Neutrophil (primary cell): ENCODE measurements at regions not wholly inside any gene's neighbourhood (a gene's known extent, or its start where the extent isn't known, plus 50 kb on each side); places are given as distances from the start of the nearest gene placed in this dataset.

ENCODE experiments used
- H3K27ac ChIP-seq: fragments of 200-600 bp; sonication (generic); 2 replicates; pipeline ENCODE4 v1.5.1; 2016; ENCODE audit warnings: mild to moderate bottlenecking, moderate library complexity
- H3K27me3 ChIP-seq: fragments of 200-600 bp; sonication (generic); 2 replicates; pipeline ENCODE4 v1.6.0; 2016; ENCODE audit warnings: mild to moderate bottlenecking
- H3K36me3 ChIP-seq: fragments of 200-600 bp; sonication (generic); 2 replicates; pipeline ENCODE4 v1.5.1; 2017
- H3K4me1 ChIP-seq, 2 experiments: fragments of 200-600 bp in 1 of 2; sonication (generic) in 1 of 2; 1 replicate in 1 of 2; 2 replicates in 1 of 2; pipeline versions ENCODE4 v1.5.1 to v1.6.1; 2013 to 2016; ENCODE audit warnings: low read depth in 1 of 2, low read length in 1 of 2, mild to moderate bottlenecking in 1 of 2, moderate library complexity in 1 of 2; ENCODE audit not compliant: control insufficient read depth in 1 of 2, insufficient read depth in 1 of 2
- H3K4me3 ChIP-seq, 2 experiments: fragments of 200-600 bp in 1 of 2; sonication (generic) in 1 of 2; 1 replicate in 1 of 2; 2 replicates in 1 of 2; pipeline ENCODE4 v1.5.1; 2013 to 2016; ENCODE audit warnings: low read depth in 1 of 2, low read length in 1 of 2, mild to moderate bottlenecking in 1 of 2, moderate library complexity in 1 of 2
- H3K9me3 ChIP-seq: fragments of 200-600 bp; sonication (generic); 2 replicates; pipeline ENCODE4 v1.5.1; 2016
- TF ChIP-seq, protein P1 (sequence below): fragments of 200-600 bp; sonication (generic); IDR thresholded peaks from 2 replicates; pipeline ENCODE4 v1.5.1; 2016; ENCODE audit warnings: antibody characterized with exemption

- H3K4me3 ChIP-seq = no peak overlapping the region
- H3K4me1 ChIP-seq = peaks cover 8 to 10% of the 10 kb centered on the region in 2 experiments
- no peaks in the 10 kb centered on the region for H3K36me3 ChIP-seq
- H3K27me3 ChIP-seq = peaks cover 61% of the 10 kb centered on the region
- TF ChIP-seq, protein P1, sequence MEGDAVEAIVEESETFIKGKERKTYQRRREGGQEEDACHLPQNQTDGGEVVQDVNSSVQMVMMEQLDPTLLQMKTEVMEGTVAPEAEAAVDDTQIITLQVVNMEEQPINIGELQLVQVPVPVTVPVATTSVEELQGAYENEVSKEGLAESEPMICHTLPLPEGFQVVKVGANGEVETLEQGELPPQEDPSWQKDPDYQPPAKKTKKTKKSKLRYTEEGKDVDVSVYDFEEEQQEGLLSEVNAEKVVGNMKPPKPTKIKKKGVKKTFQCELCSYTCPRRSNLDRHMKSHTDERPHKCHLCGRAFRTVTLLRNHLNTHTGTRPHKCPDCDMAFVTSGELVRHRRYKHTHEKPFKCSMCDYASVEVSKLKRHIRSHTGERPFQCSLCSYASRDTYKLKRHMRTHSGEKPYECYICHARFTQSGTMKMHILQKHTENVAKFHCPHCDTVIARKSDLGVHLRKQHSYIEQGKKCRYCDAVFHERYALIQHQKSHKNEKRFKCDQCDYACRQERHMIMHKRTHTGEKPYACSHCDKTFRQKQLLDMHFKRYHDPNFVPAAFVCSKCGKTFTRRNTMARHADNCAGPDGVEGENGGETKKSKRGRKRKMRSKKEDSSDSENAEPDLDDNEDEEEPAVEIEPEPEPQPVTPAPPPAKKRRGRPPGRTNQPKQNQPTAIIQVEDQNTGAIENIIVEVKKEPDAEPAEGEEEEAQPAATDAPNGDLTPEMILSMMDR = no peak
- no peaks in the 10 kb centered on the region for H3K9me3 ChIP-seq
- no peak overlapping the region for H3K27ac ChIP-seq
Observed at GRCh38 chr2:219736209-219736608, 108.8 kb downstream of the SLC4A3 start.

DNA sequence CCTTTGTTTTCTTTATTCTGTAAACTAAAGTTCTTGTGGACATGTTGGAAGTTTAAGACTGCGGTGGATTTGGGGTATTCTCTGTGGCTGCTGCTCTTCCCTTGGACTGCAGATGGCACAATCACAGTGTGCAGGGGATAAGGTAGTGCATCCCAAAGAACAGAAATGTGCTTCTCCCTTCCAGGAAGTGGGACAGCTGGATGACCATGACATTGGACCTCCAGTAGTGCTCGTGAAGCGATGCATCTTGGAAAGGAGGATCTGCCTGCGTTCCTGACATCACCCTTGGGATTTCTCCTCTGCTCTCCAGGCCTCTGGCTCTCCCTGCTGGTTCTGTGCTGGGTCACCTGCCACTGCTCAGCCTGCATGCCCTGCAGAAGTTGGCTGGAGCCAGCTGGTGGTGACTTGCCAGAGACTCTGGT lies 109.9 kb downstream of the SLC4A3 start:
- H3K4me3 ChIP-seq = no peak overlapping the region
- H3K36me3 ChIP-seq = no peaks in the 10 kb centered on the region
- H3K27me3 ChIP-seq = peaks cover 55% of the 10 kb centered on the region
- TF ChIP-seq, protein P1 = no peak
- no peaks in the 10 kb centered on the region for H3K9me3 ChIP-seq
- H3K27ac ChIP-seq = no peak overlapping the region
- peaks cover 8 to 10% of the 10 kb centered on the region in 2 experiments for H3K4me1 ChIP-seq

DNA sequence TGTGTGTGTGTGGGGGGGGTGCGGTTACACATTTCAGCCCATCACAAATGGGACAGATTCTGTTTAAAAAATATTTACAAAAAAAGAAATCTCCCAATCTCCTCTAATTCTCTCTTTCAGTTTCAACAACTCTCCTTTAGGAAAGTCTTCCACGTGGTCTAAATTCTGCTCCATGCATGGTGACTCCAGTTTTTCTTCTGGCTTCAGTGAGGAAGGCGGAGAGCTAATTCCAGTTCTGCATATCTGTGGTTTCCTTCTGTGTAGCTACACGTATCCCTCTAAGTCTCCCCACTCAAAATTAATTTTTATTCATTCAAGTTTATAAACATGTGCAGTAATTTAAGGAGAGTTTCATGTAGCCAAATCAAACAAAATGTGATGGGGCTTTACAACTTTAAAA lies 111.6 kb downstream of the SLC4A3 start:
- Histone ChIP-seq H3K4me1 (peaks cover 8 to 10% of the 10 kb centered on the region in 2 experiments), H3K27ac (no peak overlapping the region), H3K27me3 (peaks cover 60% of the 10 kb centered on the region), H3K36me3 (no peaks in the 10 kb centered on the region), H3K4me3 (no peak overlapping the region), H3K9me3 (no peaks in the 10 kb centered on the region)
- TF ChIP-seq, protein P1 = no peak

GRCh38 chr2:219739866-219740440 lies 112.5 kb downstream of the SLC4A3 start:
- peaks cover 69% of the 10 kb centered on the region for H3K27me3 ChIP-seq
- H3K27ac ChIP-seq = no peak overlapping the region
- peaks cover 7% of the 10 kb centered on the region in 2 experiments for H3K4me1 ChIP-seq
- no peak overlapping the region for H3K4me3 ChIP-seq
- TF ChIP-seq, protein P1 = no peak
- no peaks in the 10 kb centered on the region for H3K36me3 ChIP-seq
- no peaks in the 10 kb centered on the region for H3K9me3 ChIP-seq

DNA sequence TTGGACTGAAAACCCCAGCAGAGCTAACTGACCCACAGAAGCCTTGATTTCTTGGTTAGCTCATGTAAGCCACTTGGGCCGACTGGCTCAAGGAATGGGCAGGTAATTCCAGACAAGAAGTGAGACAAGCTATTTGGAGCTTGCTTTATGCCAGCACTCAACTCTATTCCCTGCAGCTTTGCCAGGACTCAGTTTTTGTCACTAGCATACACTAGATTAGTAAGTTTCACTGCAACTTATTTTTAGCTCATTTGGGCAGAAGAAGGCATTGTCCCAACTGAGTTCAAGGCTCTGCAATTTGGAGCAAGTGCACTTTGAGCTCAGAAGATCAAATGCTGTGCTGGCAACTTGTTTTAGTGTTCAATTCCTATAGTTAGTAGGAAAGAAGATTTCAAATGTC lies 116.1 kb downstream of the SLC4A3 start:
- Histone ChIP-seq H3K27me3 (peaks cover 57% of the 10 kb centered on the region), H3K36me3 (no peaks in the 10 kb centered on the region), H3K4me1 (no peaks in the 10 kb centered on the region), H3K9me3 (no peaks in the 10 kb centered on the region), H3K4me3 (no peak overlapping the region), H3K27ac (no peak overlapping the region)
- TF ChIP-seq, protein P1 = no peak
